Ascending aorta (tissue), 2 donors: ENCODE measurements at regions not wholly inside any gene's neighbourhood (a gene's known extent, or its start where the extent isn't known, plus 50 kb on each side); places are given as distances from the start of the nearest gene placed in this dataset.
A peak's percentile ranks its signal among the peaks of the same experiment; 100 is the strongest.

Source experiments
- DNase-seq, 2 donors: peaks; one replicate each; pipeline ENCODE4 v3.0.0-alpha.2; 2019; ENCODE audit warnings: low spot score in 2 of 2
- H3K27ac ChIP-seq, 2 donors: fragments of 200-600 bp; sonication (generic); one replicate each; pipeline ENCODE4 v1.5.1; 2016 to 2017; ENCODE audit warnings: mild to moderate bottlenecking in 1 of 2
- H3K27me3 ChIP-seq: fragments of 200-600 bp; sonication (generic); one replicate; pipeline ENCODE4 v1.5.1; 2017
- H3K36me3 ChIP-seq, 2 donors: fragments of 200-600 bp; sonication (generic); one replicate each; pipeline ENCODE4 v1.5.1; 2016
- H3K4me1 ChIP-seq, 2 donors: fragments of 200-600 bp; sonication (generic); one replicate each; pipeline ENCODE4 v1.5.1; 2016 to 2017; ENCODE audit warnings: mild to moderate bottlenecking in 1 of 2
- H3K4me3 ChIP-seq, 2 donors: fragments of 200-600 bp; sonication (generic); one replicate each; pipeline ENCODE4 v1.5.1; 2016 to 2017; ENCODE audit warnings: mild to moderate bottlenecking in 1 of 2
- H3K9me3 ChIP-seq, 2 donors: fragments of 200-600 bp; sonication (generic); one replicate each; pipeline ENCODE4 v1.5.1; 2016
- intact Hi-C: fragments of 100-400 bp; cut with DNase I; formaldehyde crosslinking; loops from one replicate; pipeline ENCODE4 v1.15.1; 2023
- TF ChIP-seq, protein P1 (sequence below), 3 experiments: fragments of 200-600 bp in 2 of 3; fragments of 450-650 bp in 1 of 3; sonication (generic) in 2 of 3; IDR thresholded peaks; one replicate each; pipeline ENCODE4 v1.5.1; 2016 to 2019; ENCODE audit warnings: antibody characterized with exemption in 3 of 3, mild to moderate bottlenecking in 1 of 3, moderate library complexity in 1 of 3

DNA sequence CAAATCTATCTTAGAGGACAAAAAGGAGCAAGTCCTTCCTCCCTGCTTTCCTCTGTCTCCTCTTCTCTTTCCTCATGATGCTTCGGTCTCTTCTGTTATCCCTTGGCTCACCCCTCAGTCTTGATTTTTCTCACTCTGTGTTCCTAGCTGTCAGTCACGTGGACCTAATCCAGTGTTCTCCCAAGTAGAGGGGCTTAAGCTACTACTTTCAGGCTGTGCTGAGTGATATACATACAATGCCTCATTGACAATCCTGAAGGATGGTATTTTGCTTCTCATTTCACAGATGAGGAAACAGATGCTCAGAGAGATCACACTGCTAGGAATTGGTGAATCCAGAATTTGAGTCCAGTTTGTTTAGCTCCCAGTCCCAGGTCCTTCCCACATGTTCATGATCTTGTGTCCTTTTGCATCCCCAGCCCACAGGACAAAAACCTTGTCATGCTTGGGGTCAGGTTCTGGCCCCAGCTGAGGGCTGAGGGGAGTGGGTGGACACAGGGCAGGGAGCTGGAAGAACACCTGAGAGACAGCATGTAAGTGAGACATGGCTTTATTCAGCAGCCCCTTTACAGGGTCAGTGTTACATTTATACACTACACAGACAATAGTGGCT, 50.5 kb upstream of the KMT2E start:
- DNase-seq, result no peak
- no peaks in the 10 kb centered on the region for H3K9me3 ChIP-seq
- no peaks in the 10 kb centered on the region for H3K36me3 ChIP-seq
- no peaks in the 10 kb centered on the region for H3K27me3 ChIP-seq
- TF ChIP-seq, protein P1, sequence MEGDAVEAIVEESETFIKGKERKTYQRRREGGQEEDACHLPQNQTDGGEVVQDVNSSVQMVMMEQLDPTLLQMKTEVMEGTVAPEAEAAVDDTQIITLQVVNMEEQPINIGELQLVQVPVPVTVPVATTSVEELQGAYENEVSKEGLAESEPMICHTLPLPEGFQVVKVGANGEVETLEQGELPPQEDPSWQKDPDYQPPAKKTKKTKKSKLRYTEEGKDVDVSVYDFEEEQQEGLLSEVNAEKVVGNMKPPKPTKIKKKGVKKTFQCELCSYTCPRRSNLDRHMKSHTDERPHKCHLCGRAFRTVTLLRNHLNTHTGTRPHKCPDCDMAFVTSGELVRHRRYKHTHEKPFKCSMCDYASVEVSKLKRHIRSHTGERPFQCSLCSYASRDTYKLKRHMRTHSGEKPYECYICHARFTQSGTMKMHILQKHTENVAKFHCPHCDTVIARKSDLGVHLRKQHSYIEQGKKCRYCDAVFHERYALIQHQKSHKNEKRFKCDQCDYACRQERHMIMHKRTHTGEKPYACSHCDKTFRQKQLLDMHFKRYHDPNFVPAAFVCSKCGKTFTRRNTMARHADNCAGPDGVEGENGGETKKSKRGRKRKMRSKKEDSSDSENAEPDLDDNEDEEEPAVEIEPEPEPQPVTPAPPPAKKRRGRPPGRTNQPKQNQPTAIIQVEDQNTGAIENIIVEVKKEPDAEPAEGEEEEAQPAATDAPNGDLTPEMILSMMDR (IDR thresholded peaks at IDR 0.05), result no peak
- H3K27ac ChIP-seq, result peak overlapping the region; percentile 9 to 66
- peaks cover 10 to 64% of the 10 kb centered on the region in 2 donors for H3K4me1 ChIP-seq
- no peak overlapping the region for H3K4me3 ChIP-seq
- intact Hi-C loops, result no loop called here

DNA sequence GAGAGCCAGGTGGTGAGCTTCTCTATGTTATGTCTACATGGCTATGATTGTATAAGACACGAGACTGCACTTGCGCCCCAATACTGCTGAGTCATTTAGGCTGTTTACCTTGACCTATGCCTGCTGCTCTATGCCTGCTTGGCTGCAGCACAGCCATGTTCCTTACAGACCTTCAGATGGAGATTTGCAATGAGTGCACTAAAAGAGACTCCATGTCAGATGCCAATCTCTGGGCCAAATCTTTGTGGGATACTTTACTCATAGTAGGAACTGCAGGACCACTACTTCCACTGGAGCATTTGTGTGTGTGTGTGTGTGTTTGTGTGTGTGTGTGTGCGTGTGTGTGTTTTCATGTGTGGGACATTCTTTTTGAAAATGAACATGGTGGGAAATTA, 50.0 kb upstream of the KMT2E start:
- peaks cover 10 to 63% of the 10 kb centered on the region in 2 donors for H3K4me1 ChIP-seq
- peak overlapping the region; percentile 62 to 66 for H3K27ac ChIP-seq
- intact Hi-C loops, result no loop called here
- H3K4me3 ChIP-seq, result no peak overlapping the region
- no peaks in the 10 kb centered on the region for H3K9me3 ChIP-seq
- no peaks in the 10 kb centered on the region for H3K27me3 ChIP-seq
- no peak for DNase-seq
- no peaks in the 10 kb centered on the region for H3K36me3 ChIP-seq
- TF ChIP-seq, protein P1 (IDR thresholded peaks at IDR 0.05), result no peak
